Fibroblast of pulmonary artery (primary cell): ENCODE measurements at regions not wholly inside any gene's neighbourhood (a gene's known extent, or its start where the extent isn't known, plus 50 kb on each side); places are given as distances from the start of the nearest gene placed in this dataset.

Experiments used
- DNase-seq: peaks from one replicate; pipeline ENCODE4 v3.0.0-alpha.2; 2010; ENCODE audit warnings: low read depth
- H3K4me3 ChIP-seq: replicated peaks from 2 replicates; pipeline ENCODE4 v1.5.1; 2011; ENCODE audit warnings: low read depth, mild to moderate bottlenecking, control low read depth, low read length, moderate library complexity
- CTCF ChIP-seq: IDR thresholded peaks from 2 replicates; pipeline ENCODE4 v1.5.1; 2011; ENCODE audit warnings: mild to moderate bottlenecking, control low read depth, low read length, inconsistent platforms; ENCODE audit errors: missing control alignments

GRCh38 chr1:218865591-218865990 lies 308.1 kb upstream of the LYPLAL1 start:
- no peak overlapping the region for H3K4me3 ChIP-seq
- peak; percentile 88 for DNase-seq
- TF ChIP-seq CTCF = no peak

DNA sequence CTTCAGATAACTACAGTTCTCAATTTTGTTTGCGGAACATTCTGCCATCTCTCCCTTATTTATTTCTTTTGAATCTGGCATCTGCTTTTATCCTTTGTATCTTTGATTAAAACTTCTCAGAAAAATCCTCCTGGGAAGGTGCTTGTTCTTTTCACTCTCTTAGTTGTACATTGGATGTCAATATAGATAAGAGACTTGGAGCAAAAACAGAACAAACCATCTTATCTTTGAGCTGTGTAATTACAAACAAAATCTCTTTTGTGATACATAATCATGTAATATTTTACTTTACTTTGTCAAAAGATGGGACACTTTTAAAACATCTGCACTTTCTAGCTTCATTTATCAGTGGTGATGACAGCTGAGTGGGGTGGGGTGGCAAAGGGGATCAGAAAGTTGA lies 307.2 kb upstream of the LYPLAL1 start:
- no peak for TF ChIP-seq CTCF
- H3K4me3 ChIP-seq = no peak overlapping the region
- no peak for DNase-seq

DNA sequence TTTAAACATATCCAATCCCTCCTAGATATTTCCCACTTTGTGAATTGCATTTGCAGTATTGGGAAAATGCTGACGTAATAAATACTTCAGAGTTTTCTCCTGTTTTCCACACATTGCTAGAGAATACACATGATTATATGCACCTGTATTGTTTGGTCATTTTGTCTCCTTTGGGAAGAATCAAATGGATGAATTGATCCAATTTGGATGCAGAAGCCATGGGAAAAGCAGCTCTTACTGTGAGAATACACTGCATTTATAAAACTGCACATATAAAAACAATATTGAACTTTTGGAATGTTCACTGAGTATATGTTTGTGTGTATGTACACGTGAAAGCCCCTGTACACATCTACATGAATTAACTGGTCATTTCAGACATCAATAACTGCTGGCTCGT lies 306.6 kb upstream of the LYPLAL1 start:
- H3K4me3 ChIP-seq = no peak overlapping the region
- TF ChIP-seq CTCF = no peak
- DNase-seq = no peak

DNA sequence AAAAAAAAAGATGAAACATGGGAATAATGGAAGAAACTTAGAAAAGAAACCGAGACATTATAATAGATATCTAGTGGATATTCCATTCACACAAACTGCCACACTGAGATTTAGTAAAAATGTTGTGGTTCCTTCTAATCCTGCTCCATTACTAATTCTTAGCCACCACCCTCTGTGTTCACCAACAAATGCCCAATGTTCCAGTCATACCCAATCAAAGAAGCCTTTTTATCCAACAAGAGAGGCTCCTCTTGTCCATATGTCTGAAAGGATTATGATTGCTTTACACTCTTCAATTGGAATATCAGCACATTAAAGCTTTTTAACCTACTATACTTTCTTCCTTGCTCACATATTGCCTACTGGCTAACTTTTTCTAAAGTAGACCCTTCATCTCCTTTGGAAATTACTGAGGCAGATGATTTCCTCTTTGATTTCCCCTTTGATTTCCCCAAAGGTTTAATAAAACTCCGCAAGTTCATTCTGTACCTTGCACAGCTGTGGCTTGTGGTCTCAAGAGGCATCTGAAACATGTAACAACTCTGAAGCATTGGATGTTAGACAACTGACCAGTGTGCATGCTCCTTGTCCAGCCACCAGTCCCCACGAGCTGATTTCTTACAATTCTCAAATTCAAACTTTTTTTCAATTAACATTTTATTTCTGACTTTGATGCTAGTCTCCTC lies 305.6 kb upstream of the LYPLAL1 start:
- no peak for TF ChIP-seq CTCF
- DNase-seq = no peak
- no peak overlapping the region for H3K4me3 ChIP-seq

DNA sequence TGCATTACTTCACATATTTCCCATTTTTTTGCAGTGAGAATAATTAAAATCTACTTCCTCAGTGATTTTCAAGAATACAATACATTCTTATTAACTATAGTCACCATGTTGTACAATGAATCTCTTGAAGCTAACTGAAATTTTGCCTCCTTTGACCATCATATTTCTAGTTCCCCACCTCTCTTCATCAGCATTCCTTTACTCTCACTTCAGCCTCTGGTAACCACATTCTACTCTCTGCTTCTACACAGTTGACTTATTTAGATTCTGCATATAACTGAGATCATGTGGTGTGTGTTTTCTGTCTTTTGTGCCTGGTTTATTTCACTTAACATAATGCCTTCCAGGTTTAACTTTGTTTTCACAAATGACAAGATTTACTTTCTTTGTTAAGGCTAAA lies 304.4 kb upstream of the LYPLAL1 start:
- no peak for DNase-seq
- no peak overlapping the region for H3K4me3 ChIP-seq
- no peak for TF ChIP-seq CTCF

DNA sequence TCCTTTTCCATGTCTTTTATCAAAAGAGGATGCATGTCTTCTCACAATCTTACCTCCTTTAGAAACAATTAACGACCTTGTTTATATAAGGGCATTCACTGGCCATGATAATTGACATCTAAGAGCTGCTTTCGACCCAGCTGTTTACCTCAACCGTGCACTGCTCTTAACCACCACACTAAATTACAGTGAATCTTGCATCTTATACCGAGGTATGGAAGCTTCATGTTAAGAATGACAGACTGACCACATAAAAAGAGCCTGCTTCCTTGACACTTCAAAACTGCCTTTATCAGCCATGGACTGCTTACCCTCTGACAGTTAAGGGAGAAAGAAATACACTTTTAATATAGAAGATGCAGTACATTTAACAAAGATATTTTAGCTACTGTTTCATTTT lies 301.7 kb upstream of the LYPLAL1 start:
- no peak for DNase-seq
- TF ChIP-seq CTCF = no peak
- H3K4me3 ChIP-seq = no peak overlapping the region

DNA sequence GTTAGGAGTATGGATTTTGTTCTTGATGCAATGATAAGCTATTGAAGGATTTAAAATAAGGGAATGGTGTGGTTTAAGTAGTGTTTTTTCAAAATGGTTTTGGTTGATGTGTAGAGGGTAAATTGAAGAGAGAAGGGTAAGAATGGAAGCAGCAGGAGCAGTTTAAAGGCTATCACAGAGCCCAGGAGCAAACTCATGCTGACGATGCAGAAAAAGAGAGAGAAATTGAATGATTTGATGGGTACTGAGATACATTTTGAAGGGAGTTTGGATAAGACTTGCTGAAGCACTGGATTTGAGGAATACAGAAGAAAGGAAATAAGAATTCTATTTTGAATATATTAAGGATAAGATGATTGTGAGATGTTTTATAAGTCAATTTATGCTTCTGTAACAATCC lies 300.8 kb upstream of the LYPLAL1 start:
- no peak overlapping the region for H3K4me3 ChIP-seq
- no peak for TF ChIP-seq CTCF
- no peak for DNase-seq
